Peyer's patch (tissue), 4 donors: ENCODE measurements at regions not wholly inside any gene's neighbourhood (a gene's known extent, or its start where the extent isn't known, plus 50 kb on each side); places are given as distances from the start of the nearest gene placed in this dataset.
A peak's percentile ranks its signal among the peaks of the same experiment; 100 is the strongest.
"Not testable (repeated sequence)": the region's sequence is repeated elsewhere in the genome, so short reads cannot be mapped to it uniquely, and the experiment has no call there.

Source experiments
- DNase-seq, 3 donors: peaks; one replicate each; pipeline ENCODE4 v3.0.0-alpha.2; 2017 to 2019
- H3K27ac ChIP-seq, 4 donors: fragments of 200-600 bp; sonication (generic); one replicate each; pipeline ENCODE4 v1.5.1; 2016 to 2019
- H3K27me3 ChIP-seq, 2 donors: fragments of 200-600 bp; sonication (generic); one replicate each; pipeline ENCODE4 v1.5.1; 2019
- H3K36me3 ChIP-seq, 3 donors: fragments of 200-600 bp; sonication (generic); one replicate each; pipeline ENCODE4 v1.5.1; 2016 to 2019
- H3K4me1 ChIP-seq, 4 donors: fragments of 200-600 bp; sonication (generic); one replicate each; pipeline ENCODE4 v1.5.1; 2016 to 2019
- H3K4me3 ChIP-seq, 4 donors: fragments of 200-600 bp; sonication (generic); 1 replicate in 3 of 4; 2 replicates in 1 of 4; pipeline ENCODE4 v1.5.1; 2016 to 2019; ENCODE audit warnings: mild to moderate bottlenecking in 1 of 4
- H3K9me3 ChIP-seq, 4 donors: fragments of 200-600 bp; sonication (generic); one replicate each; pipeline ENCODE4 v1.5.1; 2016 to 2019; ENCODE audit warnings: mild to moderate bottlenecking in 1 of 4
- TF ChIP-seq, protein P1 (sequence below), 6 experiments: fragments of 450-650 bp in 4 of 6; fragments of 200-600 bp in 2 of 6; sonication (generic) in 1 of 6; IDR thresholded peaks; one replicate each; pipeline ENCODE4 v1.5.1; 2017 to 2019; ENCODE audit warnings: antibody characterized with exemption in 6 of 6, mild to moderate bottlenecking in 3 of 6, moderate library complexity in 1 of 6

DNA sequence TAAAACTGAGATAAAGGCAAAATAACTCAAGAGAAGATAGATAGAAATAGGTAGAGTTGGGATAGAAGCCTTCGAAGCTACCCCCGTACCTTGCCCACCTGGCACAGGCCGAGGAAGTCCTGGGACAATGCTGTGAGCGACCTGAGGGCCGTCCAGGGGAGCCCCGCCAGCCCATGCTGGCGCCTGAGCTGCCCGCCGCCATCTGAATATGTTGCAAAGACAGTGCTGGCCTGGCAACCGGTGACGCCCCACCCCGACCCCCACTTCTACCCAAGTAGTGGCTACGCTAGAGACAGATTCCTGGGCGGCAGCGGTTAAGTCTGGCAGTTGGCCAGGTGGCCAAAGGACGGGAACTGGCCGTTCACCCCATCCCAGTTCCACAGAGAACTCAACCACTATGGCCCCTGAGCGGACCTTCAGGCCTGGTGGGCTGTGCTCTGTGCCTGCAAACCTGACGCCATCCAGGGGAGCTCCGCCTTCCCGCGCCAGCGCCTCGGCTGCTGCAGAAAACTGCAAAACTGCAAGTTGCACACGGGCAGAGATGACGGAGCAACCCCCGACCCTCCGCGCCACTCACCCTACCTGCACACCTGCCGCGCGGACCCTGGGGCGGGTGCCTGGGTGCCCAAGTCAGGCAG is 866.2 kb downstream of the SPATA31A1 start:
- H3K9me3 ChIP-seq, H3K27me3 ChIP-seq, H3K4me1 ChIP-seq, DNase-seq, H3K36me3 ChIP-seq, H3K27ac ChIP-seq, H3K4me3 ChIP-seq: not testable (repeated sequence)

DNA sequence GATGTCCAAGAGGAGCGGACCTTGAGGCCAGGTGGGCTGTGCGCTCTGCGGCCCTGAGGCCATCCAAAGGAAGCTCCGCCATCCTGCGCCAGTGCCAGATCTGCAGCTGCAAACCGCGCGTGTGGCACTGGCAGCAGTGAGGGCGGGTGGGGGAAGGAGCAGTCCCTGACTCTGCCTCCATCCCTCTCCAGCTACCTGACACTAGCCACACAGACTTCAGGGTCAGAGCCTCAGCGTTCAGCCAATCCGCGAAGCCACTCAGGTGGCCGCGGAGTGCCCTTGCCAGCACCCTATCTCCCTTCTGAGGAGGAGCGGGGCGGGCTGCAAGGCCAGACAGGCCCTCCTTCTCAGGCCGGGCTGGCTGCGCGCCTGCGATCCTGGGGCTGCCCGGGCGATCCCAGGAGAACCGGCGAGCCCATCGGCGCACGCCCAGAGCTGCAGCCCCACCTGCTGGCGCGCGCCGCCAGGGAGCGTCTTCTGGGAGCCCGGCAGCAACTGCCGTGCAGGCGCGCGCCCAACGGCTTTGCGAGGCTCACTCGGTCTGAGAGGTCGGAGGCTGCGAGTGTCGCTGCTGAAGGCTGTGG is 867.2 kb downstream of the SPATA31A1 start:
- DNase-seq = peak in 1 of 3 donors; percentile 45
- not testable (repeated sequence) for H3K4me1 ChIP-seq, H3K36me3 ChIP-seq, H3K9me3 ChIP-seq, H3K4me3 ChIP-seq, H3K27ac ChIP-seq, H3K27me3 ChIP-seq
- TF ChIP-seq, protein P1, sequence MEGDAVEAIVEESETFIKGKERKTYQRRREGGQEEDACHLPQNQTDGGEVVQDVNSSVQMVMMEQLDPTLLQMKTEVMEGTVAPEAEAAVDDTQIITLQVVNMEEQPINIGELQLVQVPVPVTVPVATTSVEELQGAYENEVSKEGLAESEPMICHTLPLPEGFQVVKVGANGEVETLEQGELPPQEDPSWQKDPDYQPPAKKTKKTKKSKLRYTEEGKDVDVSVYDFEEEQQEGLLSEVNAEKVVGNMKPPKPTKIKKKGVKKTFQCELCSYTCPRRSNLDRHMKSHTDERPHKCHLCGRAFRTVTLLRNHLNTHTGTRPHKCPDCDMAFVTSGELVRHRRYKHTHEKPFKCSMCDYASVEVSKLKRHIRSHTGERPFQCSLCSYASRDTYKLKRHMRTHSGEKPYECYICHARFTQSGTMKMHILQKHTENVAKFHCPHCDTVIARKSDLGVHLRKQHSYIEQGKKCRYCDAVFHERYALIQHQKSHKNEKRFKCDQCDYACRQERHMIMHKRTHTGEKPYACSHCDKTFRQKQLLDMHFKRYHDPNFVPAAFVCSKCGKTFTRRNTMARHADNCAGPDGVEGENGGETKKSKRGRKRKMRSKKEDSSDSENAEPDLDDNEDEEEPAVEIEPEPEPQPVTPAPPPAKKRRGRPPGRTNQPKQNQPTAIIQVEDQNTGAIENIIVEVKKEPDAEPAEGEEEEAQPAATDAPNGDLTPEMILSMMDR (IDR thresholded peaks at IDR 0.05) = peak in 1 of 6 experiments; percentile 48

DNA sequence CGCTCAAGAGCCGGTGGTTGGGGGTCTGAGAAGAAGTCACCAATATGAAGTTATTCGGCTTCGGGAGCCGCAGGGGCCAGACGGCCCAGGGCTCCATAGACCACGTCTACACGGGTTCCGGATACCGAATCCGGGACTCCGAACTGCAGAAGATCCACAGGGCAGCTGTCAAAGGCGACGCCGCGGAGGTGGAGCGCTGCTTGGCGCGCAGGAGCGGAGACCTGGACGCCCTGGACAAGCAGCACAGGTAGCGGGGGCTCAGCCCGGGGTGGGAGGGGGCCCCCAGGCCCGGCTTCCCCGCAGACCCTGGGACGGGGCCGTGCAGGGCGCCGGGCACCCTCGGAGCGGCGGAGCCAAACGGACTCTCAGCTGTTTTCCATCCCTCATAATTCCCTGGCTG is 867.9 kb downstream of the SPATA31A1 start:
- not testable (repeated sequence) for H3K9me3 ChIP-seq, H3K36me3 ChIP-seq, H3K27ac ChIP-seq, H3K27me3 ChIP-seq, H3K4me1 ChIP-seq, H3K4me3 ChIP-seq
- DNase-seq = peak in 1 of 3 donors; percentile 29
